Hepatocyte (in vitro differentiated cells): ENCODE measurements at regions not wholly inside any gene's neighbourhood (a gene's known extent, or its start where the extent isn't known, plus 50 kb on each side); places are given as distances from the start of the nearest gene placed in this dataset. TPM values are rescaled to one million over a fixed set of nuclear protein-coding genes. Genes with fewer than 3 reads are reported as not detected.

Experiments
- DNase-seq: peaks from one replicate; pipeline ENCODE4 v3.0.0-alpha.2; 2016; ENCODE audit warnings: low spot score
- H2AFZ ChIP-seq: fragments of 200-600 bp; sonication (generic); 2 replicates; pipeline ENCODE4 v1.6.0; 2016; ENCODE audit warnings: antibody characterized with exemption, mild to moderate bottlenecking
- H3K27ac ChIP-seq: fragments of 200-600 bp; sonication (generic); 2 replicates; pipeline ENCODE4 v1.5.1; 2016; ENCODE audit warnings: mild to moderate bottlenecking
- H3K27me3 ChIP-seq: fragments of 200-600 bp; sonication (generic); 2 replicates; pipeline ENCODE4 v1.6.1; 2016
- H3K36me3 ChIP-seq: fragments of 200-600 bp; sonication (generic); replicated peaks from 2 replicates; pipeline ENCODE4 v1.5.1; 2016; ENCODE audit warnings: low read depth; ENCODE audit not compliant: insufficient read depth
- H3K4me1 ChIP-seq: fragments of 200-600 bp; sonication (generic); 2 replicates; pipeline ENCODE4 v1.5.1; 2016; ENCODE audit warnings: mild to moderate bottlenecking, moderate library complexity; ENCODE audit not compliant: insufficient read depth
- H3K4me2 ChIP-seq: fragments of 200-600 bp; sonication (generic); 2 replicates; pipeline ENCODE4 v1.6.0; 2016
- H3K4me3 ChIP-seq: fragments of 200-600 bp; sonication (generic); 2 replicates; pipeline ENCODE4 v1.5.1; 2016; ENCODE audit warnings: mild to moderate bottlenecking
- H3K79me2 ChIP-seq: fragments of 200-600 bp; sonication (generic); 2 replicates; pipeline ENCODE4 v1.6.0; 2017; ENCODE audit warnings: mild to moderate bottlenecking
- H3K9me2 ChIP-seq: fragments of 200-600 bp; sonication (generic); replicated peaks from 2 replicates; pipeline ENCODE4 v1.6.0; 2017; ENCODE audit warnings: mild to moderate bottlenecking; ENCODE audit not compliant: insufficient read depth
- H3K9me3 ChIP-seq: fragments of 200-600 bp; sonication (generic); 2 replicates; pipeline ENCODE4 v1.5.1; 2016; ENCODE audit warnings: low read depth, mild to moderate bottlenecking
- H4K20me1 ChIP-seq: fragments of 200-600 bp; sonication (generic); 2 replicates; pipeline ENCODE4 v1.6.0; 2016; ENCODE audit warnings: mild to moderate bottlenecking; ENCODE audit not compliant: insufficient read depth, poor library complexity, severe bottlenecking
- CTCF ChIP-seq: fragments of 200-600 bp; sonication (generic); IDR thresholded peaks from 2 replicates; pipeline ENCODE4 v1.5.1; 2016; ENCODE audit warnings: antibody characterized with exemption, mild to moderate bottlenecking; ENCODE audit not compliant: poor library complexity
- EZH2 ChIP-seq: fragments of 200-600 bp; sonication (generic); IDR thresholded peaks from 2 replicates; pipeline ENCODE4 v1.6.1; 2016; ENCODE audit warnings: antibody characterized with exemption, mild to moderate bottlenecking, borderline replicate concordance
- EZH2phosphoT487 ChIP-seq: fragments of 200-600 bp; sonication (generic); IDR thresholded peaks from one replicate; pipeline ENCODE4 v1.6.1; 2018; ENCODE audit warnings: antibody characterized with exemption, mild to moderate bottlenecking, low read depth, moderate library complexity; ENCODE audit not compliant: unreplicated experiment, severe bottlenecking
- WGBS: methylation state at CpG from one replicate; pipeline ENCODE4 v1.1.6; 2016; ENCODE audit warnings: low lambda C conversion rate; ENCODE audit errors: missing lambda C conversion rate; 5-methylcytosine and 5-hydroxymethylcytosine counted together
- microRNA-seq: library from miRNA; unstranded; fragments of <30 nt; microRNA quantifications from one replicate; pipeline ENCODE4, GENCODE V29; 2017
- small RNA-seq: library from RNA; depleted of rRNA; stranded (forward); fragments of <200 nt; gene quantifications from one replicate; pipeline ENCODE3, GENCODE V24; 2014

- Histone ChIP-seq H3K36me3 (no peaks in the 10 kb centered on the region), H4K20me1 (no peaks in the 10 kb centered on the region), H3K27me3 (no peaks in the 10 kb centered on the region), H2AFZ (no peak overlapping the region), H3K4me3 (no peak overlapping the region), H3K9me3 (no peaks in the 10 kb centered on the region), H3K4me1 (no peaks in the 10 kb centered on the region), H3K27ac (no peak overlapping the region), H3K79me2 (no peaks in the 10 kb centered on the region), H3K9me2 (no peaks in the 10 kb centered on the region), H3K4me2 (no peak overlapping the region)
- TF ChIP-seq CTCF (no peak), EZH2phosphoT487 (no peak), EZH2 (no peak)
- no peak for DNase-seq
Measured at GRCh38 chr21:20944139-20944538, 54.1 kb upstream of the NCAM2 start.

- H3K9me3 ChIP-seq = no peaks in the 10 kb centered on the region
- TF ChIP-seq EZH2 = no peak
- no peak for TF ChIP-seq CTCF
- TF ChIP-seq EZH2phosphoT487 = no peak
- no peak overlapping the region for H3K4me2 ChIP-seq
- H3K36me3 ChIP-seq = no peaks in the 10 kb centered on the region
- no peaks in the 10 kb centered on the region for H3K79me2 ChIP-seq
- no peak overlapping the region for H3K27ac ChIP-seq
- H3K4me1 ChIP-seq = no peaks in the 10 kb centered on the region
- no peaks in the 10 kb centered on the region for H3K9me2 ChIP-seq
- no peaks in the 10 kb centered on the region for H3K27me3 ChIP-seq
- H3K4me3 ChIP-seq = no peak overlapping the region
- no peak overlapping the region for H2AFZ ChIP-seq
- no peaks in the 10 kb centered on the region for H4K20me1 ChIP-seq
- DNase-seq = no peak
- WGBS = 55% methylated on average over 5 of the region's 5 CpGs
Measured at GRCh38 chr21:20946701-20947100, 51.5 kb upstream of the NCAM2 start.

Small RNA genes in the stretch of these regions (microRNA-seq; reads per million reads assigned to microRNA genes)
- gene MIR548X = not detected

Small RNA genes in the stretch of these regions (small RNA-seq; reads per million reads assigned to genes)
- gene AL157359.3 (not detected), gene AP001506.1 (not detected), gene MIR548X (not detected), gene RN7SKP147 (not detected), gene RNU1-139P (not detected), gene RNU6-772P (not detected), gene RPL37P4 (not detected)
